ENCODE measurements at regions not wholly inside any gene's neighbourhood (a gene's known extent, or its start where the extent isn't known, plus 50 kb on each side); places are given as distances from the start of the nearest gene placed in this dataset.

DNA sequence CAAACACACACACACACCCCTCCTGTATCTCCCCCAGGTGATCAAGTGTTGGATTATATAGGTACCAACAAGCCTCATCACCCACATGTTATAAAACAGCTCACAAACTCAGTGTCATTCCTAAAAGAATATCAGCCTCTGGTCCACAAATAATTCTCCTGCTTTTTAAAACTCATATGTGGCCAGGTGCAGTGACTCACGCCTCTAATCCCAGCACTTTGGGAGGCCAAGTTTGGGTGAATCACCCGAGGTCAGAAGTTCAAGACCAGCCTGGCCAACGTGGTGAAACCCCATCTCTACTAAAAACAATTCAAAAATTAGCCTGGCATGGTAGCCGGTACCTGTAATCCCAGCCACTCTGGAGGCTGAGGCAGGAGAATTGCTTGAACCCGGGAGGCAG lies 87.8 kb downstream of the LRATD1 start:
- Histone ChIP-seq H3K36me3 (no peaks in the 10 kb centered on the region), H3K4me1 (peaks cover 0 to 5% (median 0%) of the 10 kb centered on the region in 3 donors), H3K27me3 (no peaks in the 10 kb centered on the region), H3K9me3 (no peaks in the 10 kb centered on the region), H3K27ac (no peak overlapping the region), H3K4me3 (no peak overlapping the region)
- 32 to 61% methylated on average over 3 to 5 of the region's 5 CpGs for WGBS, 2 donors
- DNase-seq, result no peak
- intact Hi-C loops (cut with DNase I), result no loop called here
- TF ChIP-seq CTCF (IDR thresholded peaks at IDR 0.05), result no peak
- TF ChIP-seq POLR2A (IDR thresholded peaks at IDR 0.05), result no peak

GRCh38 chr2:14720739-14721138 lies 88.2 kb downstream of the LRATD1 start:
- TF ChIP-seq CTCF (IDR thresholded peaks at IDR 0.05) (no peak), POLR2A (IDR thresholded peaks at IDR 0.05) (no peak)
- Histone ChIP-seq H3K36me3 (no peaks in the 10 kb centered on the region), H3K4me3 (no peak overlapping the region), H3K4me1 (peaks cover 0 to 5% (median 0%) of the 10 kb centered on the region in 3 donors), H3K27me3 (no peaks in the 10 kb centered on the region), H3K27ac (no peak overlapping the region), H3K9me3 (no peaks in the 10 kb centered on the region)
- intact Hi-C loops (cut with DNase I), result no loop called here
- WGBS, 2 donors, result 57 to 79% methylated on average over 2 of the region's 2 CpGs
- DNase-seq, result no peak

DNA sequence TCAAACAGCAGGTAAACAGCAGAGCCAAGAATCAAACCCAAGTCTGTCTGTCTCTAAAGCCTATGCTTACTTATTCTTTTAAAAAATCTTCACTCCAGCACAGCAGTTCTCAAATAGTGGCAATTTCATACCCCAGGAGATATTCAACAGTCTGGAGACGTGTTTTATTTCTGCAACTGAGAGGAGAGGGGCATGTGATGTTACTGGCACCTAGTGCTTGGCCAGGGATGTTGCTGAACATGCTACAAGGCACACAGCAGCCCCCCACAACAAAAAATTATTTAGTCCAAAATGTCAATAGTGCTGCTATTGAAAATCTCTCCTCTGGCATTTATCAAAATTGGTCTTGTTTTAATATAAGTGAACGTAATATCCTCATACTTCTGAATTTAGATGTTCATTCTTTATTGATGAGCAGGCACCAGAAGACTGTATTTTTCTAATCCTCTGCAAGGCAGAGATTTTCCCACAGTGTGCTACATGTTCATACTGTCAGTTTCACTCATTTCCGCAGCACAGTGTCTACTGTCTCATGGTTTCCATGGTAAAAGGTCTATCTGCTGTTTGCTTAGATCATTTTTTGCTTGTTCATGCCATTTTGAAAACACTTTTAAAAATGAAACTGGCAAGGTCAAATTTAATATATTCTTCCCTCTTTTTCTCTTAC lies 90.5 kb downstream of the LRATD1 start:
- Histone ChIP-seq H3K27me3 (no peaks in the 10 kb centered on the region), H3K9me3 (no peaks in the 10 kb centered on the region), H3K4me1 (peaks cover 0 to 5% (median 0%) of the 10 kb centered on the region in 3 donors), H3K36me3 (no peaks in the 10 kb centered on the region), H3K27ac (no peak overlapping the region), H3K4me3 (no peak overlapping the region)
- no peak for DNase-seq
- TF ChIP-seq CTCF (IDR thresholded peaks at IDR 0.05) (no peak), POLR2A (IDR thresholded peaks at IDR 0.05) (no peak)
- intact Hi-C loops (cut with DNase I), result no loop called here
- 45 to 50% methylated on average over 3 of the region's 3 CpGs for WGBS, 2 donors

- TF ChIP-seq POLR2A (IDR thresholded peaks at IDR 0.05) (no peak), CTCF (IDR thresholded peaks at IDR 0.05) (no peak)
- H3K4me1 ChIP-seq, result peaks cover 0 to 5% (median 0%) of the 10 kb centered on the region in 3 donors
- intact Hi-C loops (cut with DNase I), result no loop called here
These were observed 91.2 kb downstream of the LRATD1 start for GRCh38 chr2:14723684-14724083.

DNA sequence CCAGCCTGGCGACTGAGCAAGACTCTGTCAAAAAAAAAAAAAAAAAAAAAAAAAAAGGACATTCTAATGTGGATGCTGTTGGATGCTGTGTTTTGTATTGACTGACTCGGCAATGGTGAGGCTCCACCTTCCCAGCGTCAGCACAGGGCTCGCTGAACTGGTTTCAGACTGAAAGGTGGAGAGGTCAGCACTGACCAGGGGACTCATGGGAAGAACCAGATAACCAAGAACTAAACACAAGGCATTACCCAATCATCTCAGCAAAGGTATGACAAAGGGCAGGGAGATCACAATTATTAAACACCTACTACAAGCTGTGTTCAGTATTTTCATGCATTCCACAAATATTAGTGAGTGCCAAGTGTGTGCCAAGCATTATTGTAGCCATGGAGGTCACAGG lies 103.2 kb downstream of the LRATD1 start:
- WGBS, 2 donors, result 66 to 79% methylated on average over 4 of the region's 4 CpGs
- no peaks in the 10 kb centered on the region for H3K9me3 ChIP-seq
- no peak overlapping the region for H3K4me3 ChIP-seq

More at GRCh38 chr2:14723684-14724083, 91.2 kb downstream of the LRATD1 start:
- Histone ChIP-seq H3K9me3 (no peaks in the 10 kb centered on the region), H3K4me3 (no peak overlapping the region), H3K27me3 (no peaks in the 10 kb centered on the region), H3K27ac (no peak overlapping the region), H3K36me3 (no peaks in the 10 kb centered on the region)
- no peak for DNase-seq
- 73 to 84% methylated on average over 5 of the region's 5 CpGs for WGBS, 2 donors

More for the DNA sequence above, 103.2 kb downstream of the LRATD1 start:
- Histone ChIP-seq H3K36me3 (no peaks in the 10 kb centered on the region), H3K4me1 (no peaks in the 10 kb centered on the region), H3K27me3 (no peaks in the 10 kb centered on the region), H3K27ac (no peak overlapping the region)
- TF ChIP-seq CTCF (IDR thresholded peaks at IDR 0.05), result no peak
- no peak for TF ChIP-seq POLR2A (IDR thresholded peaks at IDR 0.05)
- intact Hi-C loops (cut with DNase I), result no loop called here
- no peak for DNase-seq
